SK-N-SH (cell line): ENCODE measurements at regions not wholly inside any gene's neighbourhood (a gene's known extent, or its start where the extent isn't known, plus 50 kb on each side); places are given as distances from the start of the nearest gene placed in this dataset.

ENCODE experiments used
- CTCF ChIA-PET: fragments of 300-600, 350-600 bp; formaldehyde crosslinking; extraction: SDS; loops from one replicate; lab custom pipeline; 2021; lab: Yijun Ruan, JAX
- POLR2A ChIA-PET: fragments of 350-600 bp; sonication (Branson Sonifier 250); formaldehyde crosslinking; extraction: SDS; loops from one replicate; lab custom pipeline; 2020; ENCODE audit warnings: antibody characterized with exemption, inconsistent platforms; lab: Yijun Ruan, JAX
- DNase-seq: peaks from one replicate; pipeline ENCODE4 v3.0.0; 2012
- H2AFZ ChIP-seq: fragments of 200-600 bp; sonication (generic); 2 replicates; pipeline ENCODE4 v1.8.1; 2016; ENCODE audit warnings: antibody characterized with exemption, mild to moderate bottlenecking, low read depth
- H3F3A ChIP-seq: fragments of 200-600 bp; sonication (generic); replicated peaks from 2 replicates; pipeline ENCODE3; 2016; ENCODE audit warnings: antibody characterized with exemption, mild to moderate bottlenecking; ENCODE audit not compliant: insufficient read depth
- H3K27ac ChIP-seq, 2 experiments: fragments of 200-500 bp in 1 of 2; fragments of 200-600 bp in 1 of 2; sonication (Bioruptor generic) in 1 of 2; sonication (generic), shearing (Covaris generic) in 1 of 2; 2 replicates each; pipeline versions ENCODE4 v1.5.1 to v1.6.1; 2014 to 2016; ENCODE audit warnings: low read depth in 2 of 2, inconsistent platforms in 1 of 2, low read length in 1 of 2, mild to moderate bottlenecking in 1 of 2, mixed read lengths in 1 of 2
- H3K27me3 ChIP-seq: fragments of 200-600 bp; sonication (generic), shearing (Covaris generic); 2 replicates; pipeline ENCODE4 v1.6.1; 2016; ENCODE audit warnings: mixed run types; ENCODE audit not compliant: insufficient read depth
- H3K36me3 ChIP-seq, 2 experiments: fragments of 200-500 bp in 1 of 2; fragments of 200-600 bp in 1 of 2; sonication (Bioruptor generic) in 1 of 2; sonication (generic) in 1 of 2; replicated peaks in 1 of 2; 2 replicates each; pipeline versions ENCODE3 to v1.5.1; 2014 to 2016; ENCODE audit warnings: low read length in 1 of 2, mild to moderate bottlenecking in 1 of 2; ENCODE audit not compliant: insufficient read depth in 2 of 2, control insufficient read depth in 1 of 2
- H3K4me1 ChIP-seq, 2 experiments: fragments of 200-500 bp in 1 of 2; fragments of 200-600 bp in 1 of 2; sonication (Bioruptor generic) in 1 of 2; sonication (generic), shearing (Covaris generic) in 1 of 2; 2 replicates each; pipeline versions ENCODE4 v1.5.1 to v1.6.1; 2014 to 2016; ENCODE audit warnings: low read depth in 1 of 2, low read length in 1 of 2, mixed run types in 1 of 2; ENCODE audit not compliant: insufficient read depth in 2 of 2, control insufficient read depth in 1 of 2
- H3K4me2 ChIP-seq: fragments of 200-600 bp; sonication (generic), shearing (Covaris generic); 2 replicates; pipeline ENCODE4 v1.6.1; 2017; ENCODE audit warnings: mixed run types
- H3K4me3 ChIP-seq, 2 experiments: fragments of 200-500 bp in 1 of 2; fragments of 200-600 bp in 1 of 2; sonication (Bioruptor generic) in 1 of 2; sonication (generic), shearing (Covaris generic) in 1 of 2; 2 replicates each; pipeline versions ENCODE4 v1.5.1 to v1.8.1; 2014 to 2016; ENCODE audit warnings: low read depth in 2 of 2, inconsistent platforms in 1 of 2, low read length in 1 of 2, mild to moderate bottlenecking in 1 of 2, mixed read lengths in 1 of 2, moderate library complexity in 1 of 2
- H3K79me2 ChIP-seq: fragments of 200-600 bp; sonication (generic); 2 replicates; pipeline ENCODE4 v1.8.1; 2017; ENCODE audit warnings: mild to moderate bottlenecking; ENCODE audit not compliant: insufficient read depth
- H3K9ac ChIP-seq: fragments of 200-600 bp; sonication (generic); 2 replicates; pipeline ENCODE4 v1.6.1; 2017; ENCODE audit warnings: mixed run types
- H3K9me2 ChIP-seq: fragments of 200-600 bp; sonication (generic); 2 replicates; pipeline ENCODE4 v1.6.1; 2017; ENCODE audit warnings: mixed run types
- H3K9me3 ChIP-seq: fragments of 200-600 bp; sonication (generic); 2 replicates; pipeline ENCODE4 v1.6.1; 2017; ENCODE audit warnings: mixed run types, mild to moderate bottlenecking, moderate library complexity
- H4K20me1 ChIP-seq: fragments of 200-600 bp; sonication (generic); 2 replicates; pipeline ENCODE4 v1.6.1; 2017; ENCODE audit warnings: mild to moderate bottlenecking, mixed run types; ENCODE audit not compliant: insufficient read depth
- FOSL2 ChIP-seq: IDR thresholded peaks from 2 replicates; pipeline ENCODE4 v1.4.0; 2012; ENCODE audit warnings: low read depth, mild to moderate bottlenecking, moderate library complexity, borderline replicate concordance
- FOXJ3 ChIP-seq: sonication (generic); formaldehyde crosslinking; IDR thresholded peaks from 2 replicates; pipeline ENCODE4 v1.5.1; 2020; ENCODE audit warnings: mild to moderate bottlenecking, missing genetic modification reagents
- FOXM1 ChIP-seq: IDR thresholded peaks from 2 replicates; pipeline ENCODE4 v1.4.0; 2012; ENCODE audit warnings: low read depth, mild to moderate bottlenecking
- GABPA ChIP-seq: IDR thresholded peaks from 2 replicates; pipeline ENCODE4 v1.4.0; 2012; ENCODE audit warnings: low read depth, mild to moderate bottlenecking
- JUND ChIP-seq: IDR thresholded peaks from 2 replicates; pipeline ENCODE4 v1.4.0; 2012
- MEF2A ChIP-seq: IDR thresholded peaks from 2 replicates; pipeline ENCODE4 v1.4.0; 2012; ENCODE audit warnings: low read depth, borderline replicate concordance
- NRF1 ChIP-seq: IDR thresholded peaks from 2 replicates; pipeline ENCODE4 v1.6.1; 2012; ENCODE audit warnings: low read depth, mild to moderate bottlenecking, low read length
- POLR2AphosphoS5 ChIP-seq: IDR thresholded peaks from 2 replicates; pipeline ENCODE4 v1.6.1; 2012; ENCODE audit warnings: low read depth, low read length
- RFX5 ChIP-seq: IDR thresholded peaks from 2 replicates; pipeline ENCODE4 v1.6.1; 2012; ENCODE audit warnings: mild to moderate bottlenecking, improper control_type of control experiment, low read length
- TAF1 ChIP-seq: IDR thresholded peaks from 2 replicates; pipeline ENCODE4 v1.6.1; 2012; ENCODE audit warnings: low read depth, mild to moderate bottlenecking, low read length, moderate library complexity, borderline replicate concordance
- TCF12 ChIP-seq: IDR thresholded peaks from 2 replicates; pipeline ENCODE4 v1.4.0; 2012
- WGBS: methylation state at CpG from one replicate; pipeline ENCODE4 v1.1.6; 2017; ENCODE audit warnings: low lambda C conversion rate; 5-methylcytosine and 5-hydroxymethylcytosine counted together
- TF ChIP-seq, protein P1 (sequence below): IDR thresholded peaks from 2 replicates; pipeline ENCODE4 v1.6.1; 2012; ENCODE audit warnings: mild to moderate bottlenecking, low read depth, low read length, moderate library complexity
- TF ChIP-seq, protein P2 (sequence below): IDR thresholded peaks from 2 replicates; pipeline ENCODE4 v1.4.0; 2012; ENCODE audit warnings: low read depth, borderline replicate concordance
- TF ChIP-seq, protein P3 (sequence below): fragments of 200-600 bp; sonication (generic); IDR thresholded peaks from 2 replicates; pipeline ENCODE4 v1.6.1; 2017; ENCODE audit warnings: antibody characterized with exemption, mild to moderate bottlenecking, moderate library complexity
- TF ChIP-seq, protein P4 (sequence below): IDR thresholded peaks from 2 replicates; pipeline ENCODE4 v1.4.0; 2012; ENCODE audit warnings: low read depth, borderline replicate concordance
- TF ChIP-seq, protein P5 (sequence below): IDR thresholded peaks from 2 replicates; pipeline ENCODE4 v1.4.0; 2012; ENCODE audit warnings: low read depth

DNA sequence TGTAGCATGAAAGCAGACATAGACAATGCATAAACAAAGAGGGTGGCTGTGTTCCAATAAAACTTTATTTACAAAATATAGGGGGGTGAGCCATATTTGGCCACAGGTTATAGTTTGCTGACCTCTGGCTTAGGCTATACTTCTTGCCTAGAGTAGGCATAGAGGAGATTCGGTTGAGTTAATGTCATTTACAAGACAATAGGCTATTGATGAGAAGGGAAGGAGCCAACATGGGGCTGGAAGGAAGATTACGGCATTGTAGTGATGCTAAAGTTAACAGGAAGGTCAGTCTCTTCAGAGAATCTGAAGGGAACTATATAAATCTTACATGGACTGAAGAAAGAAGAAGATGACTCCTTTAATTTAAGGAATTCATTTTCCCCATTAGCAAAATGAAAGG is 463.5 kb downstream of the HTR7 start:
- no peaks in the 10 kb centered on the region for H3F3A ChIP-seq
- H2AFZ ChIP-seq, result no peak overlapping the region
- no peak overlapping the region for H3K4me2 ChIP-seq
- H3K9me2 ChIP-seq, result no peaks in the 10 kb centered on the region
- H3K36me3 ChIP-seq, result no peaks in the 10 kb centered on the region
- H3K27me3 ChIP-seq, result no peaks in the 10 kb centered on the region
- H3K27ac ChIP-seq, result no peak overlapping the region
- H3K4me3 ChIP-seq, result no peak overlapping the region
- no peak overlapping the region for H3K9ac ChIP-seq
- WGBS, result 3% methylated on average over 2 of the region's 2 CpGs
- CTCF ChIA-PET, result no interaction called here
- no peak for TF ChIP-seq GABPA
- TF ChIP-seq FOSL2, result no peak
- TF ChIP-seq FOXJ3 (CRISPR knock-in tag), result no peak
- no peak for TF ChIP-seq RFX5
- TF ChIP-seq TAF1, result no peak
- TF ChIP-seq, protein P1, sequence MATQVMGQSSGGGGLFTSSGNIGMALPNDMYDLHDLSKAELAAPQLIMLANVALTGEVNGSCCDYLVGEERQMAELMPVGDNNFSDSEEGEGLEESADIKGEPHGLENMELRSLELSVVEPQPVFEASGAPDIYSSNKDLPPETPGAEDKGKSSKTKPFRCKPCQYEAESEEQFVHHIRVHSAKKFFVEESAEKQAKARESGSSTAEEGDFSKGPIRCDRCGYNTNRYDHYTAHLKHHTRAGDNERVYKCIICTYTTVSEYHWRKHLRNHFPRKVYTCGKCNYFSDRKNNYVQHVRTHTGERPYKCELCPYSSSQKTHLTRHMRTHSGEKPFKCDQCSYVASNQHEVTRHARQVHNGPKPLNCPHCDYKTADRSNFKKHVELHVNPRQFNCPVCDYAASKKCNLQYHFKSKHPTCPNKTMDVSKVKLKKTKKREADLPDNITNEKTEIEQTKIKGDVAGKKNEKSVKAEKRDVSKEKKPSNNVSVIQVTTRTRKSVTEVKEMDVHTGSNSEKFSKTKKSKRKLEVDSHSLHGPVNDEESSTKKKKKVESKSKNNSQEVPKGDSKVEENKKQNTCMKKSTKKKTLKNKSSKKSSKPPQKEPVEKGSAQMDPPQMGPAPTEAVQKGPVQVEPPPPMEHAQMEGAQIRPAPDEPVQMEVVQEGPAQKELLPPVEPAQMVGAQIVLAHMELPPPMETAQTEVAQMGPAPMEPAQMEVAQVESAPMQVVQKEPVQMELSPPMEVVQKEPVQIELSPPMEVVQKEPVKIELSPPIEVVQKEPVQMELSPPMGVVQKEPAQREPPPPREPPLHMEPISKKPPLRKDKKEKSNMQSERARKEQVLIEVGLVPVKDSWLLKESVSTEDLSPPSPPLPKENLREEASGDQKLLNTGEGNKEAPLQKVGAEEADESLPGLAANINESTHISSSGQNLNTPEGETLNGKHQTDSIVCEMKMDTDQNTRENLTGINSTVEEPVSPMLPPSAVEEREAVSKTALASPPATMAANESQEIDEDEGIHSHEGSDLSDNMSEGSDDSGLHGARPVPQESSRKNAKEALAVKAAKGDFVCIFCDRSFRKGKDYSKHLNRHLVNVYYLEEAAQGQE, result no peak
- TF ChIP-seq, protein P2, sequence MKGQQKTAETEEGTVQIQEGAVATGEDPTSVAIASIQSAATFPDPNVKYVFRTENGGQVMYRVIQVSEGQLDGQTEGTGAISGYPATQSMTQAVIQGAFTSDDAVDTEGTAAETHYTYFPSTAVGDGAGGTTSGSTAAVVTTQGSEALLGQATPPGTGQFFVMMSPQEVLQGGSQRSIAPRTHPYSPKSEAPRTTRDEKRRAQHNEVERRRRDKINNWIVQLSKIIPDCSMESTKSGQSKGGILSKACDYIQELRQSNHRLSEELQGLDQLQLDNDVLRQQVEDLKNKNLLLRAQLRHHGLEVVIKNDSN, result no peak
- TF ChIP-seq, protein P3, sequence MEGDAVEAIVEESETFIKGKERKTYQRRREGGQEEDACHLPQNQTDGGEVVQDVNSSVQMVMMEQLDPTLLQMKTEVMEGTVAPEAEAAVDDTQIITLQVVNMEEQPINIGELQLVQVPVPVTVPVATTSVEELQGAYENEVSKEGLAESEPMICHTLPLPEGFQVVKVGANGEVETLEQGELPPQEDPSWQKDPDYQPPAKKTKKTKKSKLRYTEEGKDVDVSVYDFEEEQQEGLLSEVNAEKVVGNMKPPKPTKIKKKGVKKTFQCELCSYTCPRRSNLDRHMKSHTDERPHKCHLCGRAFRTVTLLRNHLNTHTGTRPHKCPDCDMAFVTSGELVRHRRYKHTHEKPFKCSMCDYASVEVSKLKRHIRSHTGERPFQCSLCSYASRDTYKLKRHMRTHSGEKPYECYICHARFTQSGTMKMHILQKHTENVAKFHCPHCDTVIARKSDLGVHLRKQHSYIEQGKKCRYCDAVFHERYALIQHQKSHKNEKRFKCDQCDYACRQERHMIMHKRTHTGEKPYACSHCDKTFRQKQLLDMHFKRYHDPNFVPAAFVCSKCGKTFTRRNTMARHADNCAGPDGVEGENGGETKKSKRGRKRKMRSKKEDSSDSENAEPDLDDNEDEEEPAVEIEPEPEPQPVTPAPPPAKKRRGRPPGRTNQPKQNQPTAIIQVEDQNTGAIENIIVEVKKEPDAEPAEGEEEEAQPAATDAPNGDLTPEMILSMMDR, result no peak
- no peak for TF ChIP-seq FOXM1
- TF ChIP-seq, protein P4, sequence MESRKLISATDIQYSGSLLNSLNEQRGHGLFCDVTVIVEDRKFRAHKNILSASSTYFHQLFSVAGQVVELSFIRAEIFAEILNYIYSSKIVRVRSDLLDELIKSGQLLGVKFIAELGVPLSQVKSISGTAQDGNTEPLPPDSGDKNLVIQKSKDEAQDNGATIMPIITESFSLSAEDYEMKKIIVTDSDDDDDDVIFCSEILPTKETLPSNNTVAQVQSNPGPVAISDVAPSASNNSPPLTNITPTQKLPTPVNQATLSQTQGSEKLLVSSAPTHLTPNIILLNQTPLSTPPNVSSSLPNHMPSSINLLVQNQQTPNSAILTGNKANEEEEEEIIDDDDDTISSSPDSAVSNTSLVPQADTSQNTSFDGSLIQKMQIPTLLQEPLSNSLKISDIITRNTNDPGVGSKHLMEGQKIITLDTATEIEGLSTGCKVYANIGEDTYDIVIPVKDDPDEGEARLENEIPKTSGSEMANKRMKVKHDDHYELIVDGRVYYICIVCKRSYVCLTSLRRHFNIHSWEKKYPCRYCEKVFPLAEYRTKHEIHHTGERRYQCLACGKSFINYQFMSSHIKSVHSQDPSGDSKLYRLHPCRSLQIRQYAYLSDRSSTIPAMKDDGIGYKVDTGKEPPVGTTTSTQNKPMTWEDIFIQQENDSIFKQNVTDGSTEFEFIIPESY, result no peak
- TF ChIP-seq, protein P5, sequence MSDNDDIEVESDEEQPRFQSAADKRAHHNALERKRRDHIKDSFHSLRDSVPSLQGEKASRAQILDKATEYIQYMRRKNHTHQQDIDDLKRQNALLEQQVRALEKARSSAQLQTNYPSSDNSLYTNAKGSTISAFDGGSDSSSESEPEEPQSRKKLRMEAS, result no peak
- TF ChIP-seq JUND, result no peak
- no peak for TF ChIP-seq POLR2AphosphoS5
- no peak for TF ChIP-seq TCF12
- TF ChIP-seq NRF1, result no peak
- no peak for TF ChIP-seq MEF2A
- TF ChIP-seq, all 33 proteins: peak for 0
- Histone ChIP-seq H4K20me1 (no peaks in the 10 kb centered on the region), H3K9me3 (no peaks in the 10 kb centered on the region), H3K4me1 (no peaks in the 10 kb centered on the region), H3K79me2 (no peaks in the 10 kb centered on the region)
- POLR2A ChIA-PET, result no interaction called here
- DNase-seq, result no peak
